HG02884 (cell line): ENCODE measurements at regions not wholly inside any gene's neighbourhood (a gene's known extent, or its start where the extent isn't known, plus 50 kb on each side); places are given as distances from the start of the nearest gene placed in this dataset.
A peak's percentile ranks its signal among the peaks of the same experiment; 100 is the strongest.
"Not testable (repeated sequence)": the region's sequence is repeated elsewhere in the genome, so short reads cannot be mapped to it uniquely, and the experiment has no call there.

Source experiments
- ATAC-seq: cut with Tn5 transposase; IDR thresholded peaks from one replicate; pipeline ENCODE4 v1.9.1; 2021; ENCODE audit warnings: mild to moderate bottlenecking, moderate library complexity; ENCODE audit not compliant: unreplicated experiment

GRCh38 chr5:143592648-143593047 lies 189.2 kb upstream of the NR3C1 start:
- peak; percentile 69 for ATAC-seq

- no peak for ATAC-seq
These were observed 185.6 kb upstream of the NR3C1 start for GRCh38 chr5:143588933-143589662.

DNA sequence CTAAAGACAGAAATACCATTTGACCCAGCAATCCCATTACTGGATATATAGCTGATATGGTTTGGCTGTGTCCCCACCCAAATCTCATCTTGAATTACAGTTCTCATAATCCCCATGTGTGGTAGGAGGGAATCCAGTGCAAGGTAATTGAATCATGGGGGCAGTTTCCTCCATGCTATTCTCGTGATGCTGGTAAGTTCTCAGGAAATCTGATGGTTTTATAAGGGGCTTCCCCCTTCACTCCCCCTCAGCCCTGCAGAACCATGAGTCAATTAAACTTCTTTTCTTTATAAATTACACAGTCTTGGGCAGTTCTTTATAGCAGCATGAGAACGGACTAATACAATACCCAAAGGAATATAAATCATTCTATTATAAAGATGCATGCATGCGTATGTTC lies 184.6 kb upstream of the NR3C1 start:
- ATAC-seq, result not testable (repeated sequence)

DNA sequence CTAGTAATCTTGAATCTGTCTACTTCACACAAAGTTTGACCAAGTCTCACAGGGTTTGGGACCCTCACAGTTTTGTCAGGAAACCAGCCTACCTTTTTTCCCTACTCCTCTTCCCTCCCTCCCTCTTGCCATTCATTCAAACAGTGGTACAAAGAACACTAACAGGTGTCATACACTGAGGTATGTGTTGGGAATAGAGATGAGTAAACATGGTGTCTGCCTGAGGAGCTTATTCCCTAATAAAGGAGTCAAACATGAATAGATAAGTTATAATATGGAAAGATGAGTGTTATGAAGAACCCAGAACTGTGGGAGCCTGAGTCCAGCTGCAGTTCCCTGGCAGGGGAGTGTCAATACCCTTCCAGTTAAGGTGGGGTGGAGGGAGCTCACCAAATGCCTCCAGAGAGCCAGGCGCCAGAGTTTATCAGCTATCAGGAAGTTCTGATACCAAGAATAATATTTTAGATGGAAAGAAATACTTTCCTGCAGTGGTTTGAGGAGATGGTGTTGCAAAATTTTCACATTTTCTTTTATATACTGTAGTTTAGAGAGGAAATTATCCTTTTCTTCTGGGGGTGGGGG lies 183.4 kb upstream of the NR3C1 start:
- no peak for ATAC-seq

GRCh38 chr5:143585970-143586369 lies 182.5 kb upstream of the NR3C1 start:
- ATAC-seq, result no peak

DNA sequence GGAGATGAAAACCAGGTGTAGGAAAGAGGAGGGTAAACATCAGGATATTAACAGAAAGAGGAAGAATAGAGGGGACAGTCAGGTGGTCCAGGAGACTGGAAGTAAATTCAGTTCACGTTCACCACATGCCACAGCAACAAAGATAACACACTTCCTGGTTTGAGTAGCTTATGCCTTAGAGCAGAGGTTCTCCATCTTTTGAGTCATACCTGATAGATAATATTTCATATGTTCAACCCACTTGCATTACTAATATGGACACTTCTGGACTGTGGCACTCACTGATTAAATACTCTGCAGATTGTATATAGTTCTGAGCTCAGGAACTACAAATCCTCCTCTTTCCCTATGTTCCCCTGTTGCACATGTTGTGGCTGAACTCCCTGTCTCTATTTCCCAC lies 179.9 kb upstream of the NR3C1 start:
- ATAC-seq, result peak; percentile 66

GRCh38 chr5:143582869-143583268 lies 179.4 kb upstream of the NR3C1 start:
- no peak for ATAC-seq

GRCh38 chr5:143582176-143582575 lies 178.7 kb upstream of the NR3C1 start:
- ATAC-seq, result no peak

DNA sequence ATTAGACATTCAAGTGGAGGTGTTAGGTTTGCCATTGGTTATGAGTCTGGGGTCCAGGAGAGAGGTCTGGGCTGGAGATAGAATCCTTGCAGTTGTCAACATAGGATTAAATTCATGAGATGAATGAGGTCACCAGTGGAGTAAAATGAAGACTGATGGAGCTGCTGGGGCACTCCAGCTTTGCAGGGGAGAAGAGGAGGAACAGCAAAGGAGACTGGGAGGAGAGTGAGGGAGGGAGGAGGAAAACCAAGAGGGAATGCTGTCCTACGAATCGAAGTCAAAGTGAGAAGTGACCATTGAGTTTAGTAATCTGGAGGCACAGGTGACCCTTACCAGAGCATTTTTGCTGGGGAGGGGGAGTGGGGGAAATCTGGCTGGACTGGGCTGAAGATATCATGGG lies 178.2 kb upstream of the NR3C1 start:
- ATAC-seq, result no peak

GRCh38 chr5:143581147-143581546 lies 177.7 kb upstream of the NR3C1 start:
- no peak for ATAC-seq

DNA sequence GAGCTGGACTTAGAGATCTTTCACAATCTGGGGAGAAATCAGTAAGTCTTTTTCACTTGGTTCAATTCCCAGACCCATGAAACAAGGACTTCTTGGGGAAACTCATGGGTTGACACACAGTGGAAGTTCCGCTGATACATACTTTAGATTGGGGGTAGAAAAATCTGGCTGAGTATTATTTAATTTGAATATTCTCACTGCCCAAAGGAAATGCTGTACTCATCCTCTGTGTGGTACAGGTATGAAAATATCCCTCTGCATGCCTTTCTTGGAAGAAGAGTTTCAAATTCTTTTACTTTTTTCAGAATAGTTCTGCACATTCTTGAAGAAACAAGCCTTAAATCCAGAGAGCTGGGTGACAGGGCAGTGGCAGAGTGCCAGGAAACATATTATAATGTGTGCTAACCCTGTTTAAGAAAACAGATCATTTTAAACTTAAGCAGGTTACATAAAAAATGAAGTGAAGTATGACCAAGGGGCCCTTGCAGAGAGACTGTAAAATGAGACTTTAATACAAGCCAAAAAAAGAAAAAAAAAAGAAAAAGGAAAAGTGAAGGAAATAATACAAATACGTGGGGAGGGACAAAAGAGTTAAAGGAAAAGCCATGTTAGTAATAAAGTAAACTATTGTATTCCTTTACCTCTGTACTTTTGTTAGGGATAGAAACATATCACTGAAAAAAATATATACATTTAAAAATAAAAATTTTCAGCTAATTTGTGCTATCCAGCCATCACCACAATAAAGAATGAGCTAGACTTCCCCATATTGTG lies 173.4 kb upstream of the NR3C1 start:
- ATAC-seq, result no peak

GRCh38 chr5:143575286-143575685 lies 171.8 kb upstream of the NR3C1 start:
- ATAC-seq, result no peak

- no peak for ATAC-seq
These were observed 170.8 kb upstream of the NR3C1 start for GRCh38 chr5:143574236-143574635.

- ATAC-seq, result peak; percentile 65
These were observed 170.2 kb upstream of the NR3C1 start for GRCh38 chr5:143573568-143574170.

GRCh38 chr5:143572671-143573070 lies 169.2 kb upstream of the NR3C1 start:
- no peak for ATAC-seq

- ATAC-seq, result no peak
These were observed 168.4 kb upstream of the NR3C1 start for GRCh38 chr5:143571642-143572624.

DNA sequence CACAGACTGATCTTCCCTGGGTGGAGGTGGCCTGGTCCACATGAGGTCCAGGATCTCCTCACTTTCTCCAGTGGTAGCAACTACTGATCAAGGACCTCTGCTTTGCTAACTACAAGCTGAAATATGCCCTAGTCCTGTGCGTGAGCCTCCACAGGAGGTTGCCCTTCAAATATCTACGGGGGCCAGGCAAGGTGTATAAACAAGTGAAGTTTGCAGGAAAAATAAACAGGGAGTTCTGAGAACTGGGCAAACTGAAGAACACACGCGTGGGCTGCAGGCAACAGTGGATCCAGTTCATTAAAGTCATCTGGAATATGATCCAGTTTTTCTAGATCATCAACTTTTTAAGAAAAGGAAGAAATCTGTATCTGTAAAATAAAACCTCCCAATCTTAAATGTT lies 167.5 kb upstream of the NR3C1 start:
- ATAC-seq, result no peak

GRCh38 chr5:143569722-143570567 lies 166.5 kb upstream of the NR3C1 start:
- no peak for ATAC-seq

- no peak for ATAC-seq
These were observed 165.8 kb upstream of the NR3C1 start for GRCh38 chr5:143569213-143569701.
